LNCaP clone FGC (cell line): ENCODE measurements at regions not wholly inside any gene's neighbourhood (a gene's known extent, or its start where the extent isn't known, plus 50 kb on each side); places are given as distances from the start of the nearest gene placed in this dataset.

ENCODE experiments used
- DNase-seq: peaks from one replicate; pipeline ENCODE4 v3.0.0-alpha.2; 2011; ENCODE audit warnings: low read depth
- H3K4me3 ChIP-seq: 2 replicates; pipeline ENCODE4 v1.5.1; 2011; ENCODE audit warnings: mild to moderate bottlenecking, low read depth, low read length, control low read depth
- CTCF ChIP-seq: IDR thresholded peaks from 2 replicates; pipeline ENCODE4 v1.5.1; 2012; ENCODE audit warnings: mild to moderate bottlenecking; ENCODE audit not compliant: control insufficient read depth, insufficient read depth; ENCODE audit errors: extremely low read depth

DNA sequence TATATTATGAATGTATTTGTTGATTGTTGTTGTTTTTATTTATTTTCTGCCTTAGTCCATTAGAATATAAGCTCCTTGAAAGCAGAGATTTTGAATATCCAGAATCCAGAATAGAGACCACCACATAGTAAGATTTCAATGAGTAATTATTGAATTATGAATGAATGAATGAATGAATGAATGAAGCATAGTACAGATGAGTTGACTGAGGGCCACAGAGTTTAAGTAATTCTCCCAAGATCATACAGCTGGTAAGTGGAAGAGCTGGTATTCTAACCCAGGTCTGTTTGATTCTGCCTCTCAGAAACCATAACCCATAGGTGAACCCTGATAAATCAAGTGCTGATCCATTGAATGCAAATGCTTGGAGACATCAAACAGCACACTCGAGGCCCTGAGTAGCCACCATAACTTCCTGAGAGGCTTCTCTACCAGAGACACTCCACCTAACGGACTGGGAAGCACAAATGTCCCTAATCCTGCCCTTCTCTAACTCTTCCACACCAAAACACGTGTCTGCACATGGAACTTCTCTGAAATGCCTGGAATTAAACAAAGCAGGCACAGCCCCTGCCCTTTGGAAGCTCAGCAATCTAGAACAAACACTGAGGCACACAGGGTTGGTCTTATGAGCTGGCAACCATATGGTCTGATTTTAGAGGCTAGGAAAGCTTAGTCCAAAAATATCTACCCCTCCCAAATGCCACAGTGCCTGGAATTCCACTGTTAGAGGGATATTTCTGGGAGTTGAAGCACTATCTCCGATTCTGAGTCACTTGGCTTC is 190.1 kb downstream of the FOXO1 start:
- no peak for TF ChIP-seq CTCF

DNA sequence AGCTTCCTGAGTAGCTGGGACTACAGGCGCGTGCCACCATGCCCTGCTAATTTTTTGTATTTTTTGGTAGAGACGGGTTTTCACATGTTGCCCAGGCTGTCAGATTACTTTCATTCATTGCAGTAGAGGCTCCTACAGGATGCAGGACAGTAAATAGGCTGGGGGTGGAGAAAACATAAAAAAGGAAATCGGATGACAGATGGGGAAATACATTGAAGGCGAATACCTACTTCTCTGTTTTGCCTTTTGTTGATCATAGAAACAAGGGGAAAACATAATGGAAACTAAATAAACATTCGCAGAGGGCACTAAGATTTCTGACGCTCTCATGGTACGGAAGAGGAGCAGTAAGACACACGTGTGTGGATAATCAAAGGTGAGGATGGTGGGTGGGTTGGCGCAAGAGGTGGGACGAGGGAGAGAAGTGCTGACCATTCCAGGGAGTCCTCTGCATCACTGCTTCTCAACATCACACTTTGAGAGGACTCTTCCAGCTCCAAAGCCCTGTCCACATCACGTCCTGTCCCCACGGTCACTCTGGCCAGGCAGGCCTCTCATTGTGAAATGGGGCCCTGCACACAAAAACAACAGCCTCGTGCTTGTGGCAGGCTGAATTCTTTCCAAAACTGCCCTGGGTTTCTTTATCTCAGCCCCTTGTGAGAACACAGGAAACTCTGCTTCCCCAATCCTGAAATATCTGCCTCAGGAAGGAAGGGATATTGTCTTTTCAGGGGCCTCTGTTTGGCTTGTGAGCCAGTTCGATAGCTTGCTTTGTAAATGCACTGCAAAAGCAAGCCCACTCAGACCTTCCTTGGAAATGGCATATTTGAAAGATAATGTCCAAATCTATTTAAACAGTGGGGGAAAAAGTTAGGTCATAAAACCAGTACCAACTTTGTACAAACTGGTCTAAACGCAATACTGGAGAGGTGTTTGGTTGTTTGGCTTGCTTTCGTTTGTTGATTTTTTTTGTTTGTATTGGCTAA is 188.5 kb downstream of the FOXO1 start:
- DNase-seq: peak; percentile 45
- no peak for TF ChIP-seq CTCF
- no peak overlapping the region for H3K4me3 ChIP-seq

More for the DNA sequence above, 190.1 kb downstream of the FOXO1 start:
- DNase-seq: peak; percentile 45
- no peak overlapping the region for H3K4me3 ChIP-seq

GRCh38 chr13:40478775-40479174 is 187.7 kb downstream of the FOXO1 start:
- H3K4me3 ChIP-seq: no peak overlapping the region
- no peak for TF ChIP-seq CTCF
- no peak for DNase-seq

GRCh38 chr13:40479196-40479845 is 187.1 kb downstream of the FOXO1 start:
- no peak overlapping the region for H3K4me3 ChIP-seq
- TF ChIP-seq CTCF: no peak
- DNase-seq: no peak

DNA sequence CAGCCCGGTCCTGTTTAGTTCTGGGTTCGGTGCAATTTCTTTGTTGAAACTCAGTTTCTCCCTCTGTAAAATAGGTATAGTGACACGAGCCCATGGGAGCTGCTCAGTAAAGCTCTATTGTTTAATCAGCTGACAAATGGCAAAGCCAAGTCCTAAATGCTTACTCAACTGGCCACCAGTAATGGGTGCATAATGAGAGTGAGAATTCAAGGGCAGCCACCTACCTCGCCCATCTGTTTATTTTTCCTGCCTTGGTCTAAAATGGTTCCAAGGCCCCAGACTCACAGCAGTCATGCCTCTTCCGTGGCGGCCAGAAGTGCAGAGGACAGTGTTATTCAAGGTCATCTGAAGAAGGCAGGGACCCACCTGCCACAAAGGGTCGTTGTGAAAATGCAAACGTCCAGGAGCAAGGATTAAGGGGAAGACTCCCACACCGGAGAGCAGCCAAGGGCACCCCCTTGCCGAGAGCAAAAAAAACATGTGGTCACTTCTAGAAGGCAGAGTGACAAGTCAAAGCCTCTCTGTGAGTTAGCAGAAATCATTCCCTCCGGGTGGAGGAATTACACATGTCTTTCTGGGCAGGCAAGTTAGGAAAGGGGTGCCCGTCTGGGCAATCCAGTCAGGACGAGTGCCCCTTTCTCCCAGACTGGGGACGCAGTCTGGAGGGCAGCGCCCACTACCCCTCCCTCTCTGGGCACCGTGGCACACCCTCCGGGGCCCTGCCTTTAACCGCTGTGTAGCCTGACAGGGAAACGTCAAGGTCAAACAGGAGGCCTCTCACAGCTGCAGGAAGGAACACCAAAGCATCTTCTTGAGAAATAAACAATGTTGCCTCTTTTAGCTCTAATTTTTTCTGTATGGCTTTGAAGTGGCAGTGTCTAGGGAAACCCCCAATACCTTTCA is 186.2 kb downstream of the FOXO1 start:
- no peak overlapping the region for H3K4me3 ChIP-seq
- no peak for DNase-seq
- TF ChIP-seq CTCF: no peak

GRCh38 chr13:40480915-40481516 is 185.4 kb downstream of the FOXO1 start:
- H3K4me3 ChIP-seq: no peak overlapping the region
- no peak for DNase-seq
- no peak for TF ChIP-seq CTCF
